Body of pancreas (tissue), 4 donors: ENCODE measurements at regions not wholly inside any gene's neighbourhood (a gene's known extent, or its start where the extent isn't known, plus 50 kb on each side); places are given as distances from the start of the nearest gene placed in this dataset.

Experiments used
- ATAC-seq: fragments of 150-250 bp; one replicate; pipeline ENCODE4 v1.9.1; 2016
- DNase-seq, 4 donors: peaks; one replicate each; pipeline ENCODE4 v3.0.0-alpha.2; 2019
- H3K27ac ChIP-seq, 4 donors: fragments of 200-600 bp; sonication (generic); 1 replicate in 3 of 4; 2 replicates in 1 of 4; pipeline versions ENCODE4 v1.5.1 to v1.6.1; 2016 to 2019; ENCODE audit warnings: mild to moderate bottlenecking in 1 of 4, mixed read lengths in 1 of 4, moderate library complexity in 1 of 4
- H3K27me3 ChIP-seq, 2 donors: fragments of 200-600 bp; sonication (generic); one replicate each; pipeline ENCODE4 v1.6.0; 2016; ENCODE audit warnings: mild to moderate bottlenecking in 1 of 2
- H3K36me3 ChIP-seq, 2 donors: fragments of 200-600 bp; sonication (generic); replicated peaks in 1 of 2; 2 replicates each; pipeline ENCODE4 v1.5.1; 2016; ENCODE audit warnings: low read depth in 2 of 2; ENCODE audit not compliant: insufficient read depth in 1 of 2
- H3K4me1 ChIP-seq: fragments of 200-600 bp; sonication (generic); one replicate; pipeline ENCODE4 v1.6.0; 2016
- H3K4me3 ChIP-seq, 2 donors: fragments of 200-600 bp; sonication (generic); 1 replicate in 1 of 2; 2 replicates in 1 of 2; pipeline ENCODE4 v1.5.1; 2016 to 2019
- H3K9me3 ChIP-seq, 3 donors: fragments of 200-600 bp; sonication (generic); 1 replicate in 2 of 3; 2 replicates in 1 of 3; pipeline ENCODE4 v1.5.1; 2016
- CTCF ChIP-seq, 7 experiments: fragments of 450-650 bp in 4 of 7; fragments of 200-600 bp in 3 of 7; sonication (generic) in 3 of 7; IDR thresholded peaks; one replicate each; pipeline ENCODE4 v1.5.1; 2016 to 2019; ENCODE audit warnings: antibody characterized with exemption in 7 of 7
- POLR2A ChIP-seq, 3 donors: fragments of 450-650 bp; IDR thresholded peaks; one replicate each; pipeline ENCODE4 v1.6.1; 2016; ENCODE audit warnings: antibody characterized with exemption in 3 of 3, mild to moderate bottlenecking in 2 of 3
- WGBS, 2 donors: methylation state at CpG; one replicate each; pipeline ENCODE4 v1.1.5; 2017; 5-methylcytosine and 5-hydroxymethylcytosine counted together
- intact Hi-C: fragments of 100-400 bp; cut with DNase I; formaldehyde crosslinking; loops from one replicate; pipeline ENCODE4 v1.15.1; 2023

DNA sequence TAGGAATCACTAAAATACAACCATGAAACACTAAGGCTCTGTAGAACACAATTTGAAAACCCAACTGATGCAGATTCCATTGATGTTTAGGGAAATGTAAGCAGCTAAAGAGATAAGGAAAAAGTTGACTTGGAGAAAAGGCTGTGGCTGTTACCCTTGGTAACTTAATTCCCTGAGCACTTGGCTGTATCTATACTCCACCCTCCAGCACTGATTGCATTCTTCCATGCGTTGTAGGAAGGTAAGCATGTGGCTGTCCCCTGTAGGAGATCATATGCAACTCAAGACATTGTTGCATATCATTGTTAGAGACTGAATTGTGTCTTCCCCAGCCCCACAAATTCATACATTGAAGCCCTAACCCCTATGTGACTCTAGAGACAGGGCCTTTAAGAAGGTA is 184.5 kb downstream of the CEMIP2 start:
- ATAC-seq (no peak), DNase-seq (no peak)
- WGBS, 2 donors = 36 to 57% methylated on average over 1 of the region's 1 CpG
- H3K4me1 ChIP-seq = no peaks in the 10 kb centered on the region
- H3K27ac ChIP-seq = no peak overlapping the region
- intact Hi-C loops = no loop called here
- TF ChIP-seq CTCF (IDR thresholded peaks at IDR 0.05) = no peak
- no peak for TF ChIP-seq POLR2A (IDR thresholded peaks at IDR 0.05)
- no peaks in the 10 kb centered on the region for H3K36me3 ChIP-seq
- no peak overlapping the region for H3K4me3 ChIP-seq
- H3K27me3 ChIP-seq = no peaks in the 10 kb centered on the region
- no peaks in the 10 kb centered on the region for H3K9me3 ChIP-seq

DNA sequence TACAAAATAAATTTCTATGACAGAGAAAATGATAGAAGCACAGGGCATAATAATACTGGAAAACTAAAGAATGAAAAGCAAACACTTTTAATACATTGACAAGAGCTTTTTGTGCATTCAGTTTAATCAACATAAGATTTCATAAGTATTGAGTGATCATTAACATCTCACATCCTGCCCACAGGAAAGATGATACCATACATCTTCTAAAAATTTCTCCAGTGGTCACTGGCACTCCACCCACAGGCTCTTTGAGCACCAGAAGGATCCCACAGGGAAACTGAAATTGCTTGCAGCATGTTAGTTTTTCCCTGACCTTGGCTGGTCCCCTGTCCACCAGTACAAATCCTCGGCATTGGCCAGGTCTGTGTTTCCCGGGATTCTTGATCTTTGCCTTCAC is 186.0 kb downstream of the CEMIP2 start:
- Histone ChIP-seq H3K27me3 (no peaks in the 10 kb centered on the region), H3K4me3 (no peak overlapping the region), H3K4me1 (no peaks in the 10 kb centered on the region), H3K9me3 (no peaks in the 10 kb centered on the region), H3K36me3 (no peaks in the 10 kb centered on the region), H3K27ac (no peak overlapping the region)
- ATAC-seq (no peak), DNase-seq (no peak)
- intact Hi-C loops = no loop called here
- WGBS, 2 donors = 39 to 44% methylated on average over 2 of the region's 2 CpGs
- TF ChIP-seq POLR2A (IDR thresholded peaks at IDR 0.05) (no peak), CTCF (IDR thresholded peaks at IDR 0.05) (no peak)

- no peaks in the 10 kb centered on the region for H3K36me3 ChIP-seq
- intact Hi-C loops = no loop called here
- H3K4me3 ChIP-seq = no peak overlapping the region
- H3K27ac ChIP-seq = no peak overlapping the region
- ATAC-seq (no peak), DNase-seq (no peak)
- no peak for TF ChIP-seq CTCF (IDR thresholded peaks at IDR 0.05)
- no peak for TF ChIP-seq POLR2A (IDR thresholded peaks at IDR 0.05)
- no peaks in the 10 kb centered on the region for H3K9me3 ChIP-seq
- no peaks in the 10 kb centered on the region for H3K4me1 ChIP-seq
- no peaks in the 10 kb centered on the region for H3K27me3 ChIP-seq
- WGBS, 2 donors = 81 to 96% methylated on average over 2 of the region's 2 CpGs
Measured at GRCh38 chr9:71581101-71581500, 187.2 kb downstream of the CEMIP2 start.

GRCh38 chr9:71571186-71571585 is 197.1 kb downstream of the CEMIP2 start:
- H3K4me1 ChIP-seq = no peaks in the 10 kb centered on the region
- H3K9me3 ChIP-seq = no peaks in the 10 kb centered on the region
- ATAC-seq = no peak
- intact Hi-C loops = no loop called here
- no peaks in the 10 kb centered on the region for H3K36me3 ChIP-seq
- no peak overlapping the region for H3K27ac ChIP-seq
- TF ChIP-seq CTCF (IDR thresholded peaks at IDR 0.05) (no peak), POLR2A (IDR thresholded peaks at IDR 0.05) (no peak)
- WGBS, 2 donors = 59 to 60% methylated on average over 4 of the region's 4 CpGs
- H3K4me3 ChIP-seq = no peak overlapping the region
- no peaks in the 10 kb centered on the region for H3K27me3 ChIP-seq
- no peak for DNase-seq

GRCh38 chr9:71567890-71568289 is 200.4 kb downstream of the CEMIP2 start:
- ATAC-seq = no peak
- H3K27me3 ChIP-seq = no peaks in the 10 kb centered on the region
- no peaks in the 10 kb centered on the region for H3K4me1 ChIP-seq
- H3K9me3 ChIP-seq = no peaks in the 10 kb centered on the region
- H3K27ac ChIP-seq = no peak overlapping the region
- DNase-seq = no peak
- intact Hi-C loops = no loop called here
- no peak overlapping the region for H3K4me3 ChIP-seq
- TF ChIP-seq POLR2A (IDR thresholded peaks at IDR 0.05) (no peak), CTCF (IDR thresholded peaks at IDR 0.05) (no peak)
- H3K36me3 ChIP-seq = no peaks in the 10 kb centered on the region
